Prostate gland (tissue), 2 donors: ENCODE measurements at regions not wholly inside any gene's neighbourhood (a gene's known extent, or its start where the extent isn't known, plus 50 kb on each side); places are given as distances from the start of the nearest gene placed in this dataset.

Experiments
- CTCF ChIP-seq, 4 experiments: fragments of 200-600 bp in 2 of 4; fragments of 450-650 bp in 2 of 4; sonication (generic) in 2 of 4; IDR thresholded peaks; 1 replicate in 3 of 4; 2 replicates in 1 of 4; pipeline ENCODE4 v1.5.1; 2016 to 2019; ENCODE audit warnings: antibody characterized with exemption in 4 of 4, mild to moderate bottlenecking in 2 of 4, moderate library complexity in 2 of 4
- POLR2A ChIP-seq: fragments of 450-650 bp; IDR thresholded peaks from one replicate; pipeline ENCODE4 v1.6.1; 2016; ENCODE audit warnings: antibody characterized with exemption, mild to moderate bottlenecking
- POLR2AphosphoS5 ChIP-seq: sonication (generic); formaldehyde crosslinking; IDR thresholded peaks from one replicate; pipeline ENCODE4 v1.6.1; 2017; ENCODE audit warnings: antibody characterized with exemption

- no peak for TF ChIP-seq CTCF (IDR thresholded peaks at IDR 0.05)
- TF ChIP-seq POLR2AphosphoS5, result no peak
- TF ChIP-seq POLR2A, result no peak
Measured at GRCh38 chr6:167578371-167578901, 248.3 kb upstream of the AFDN start.
